ENCODE measurements at regions not wholly inside any gene's neighbourhood (a gene's known extent, or its start where the extent isn't known, plus 50 kb on each side); places are given as distances from the start of the nearest gene placed in this dataset.

DNA sequence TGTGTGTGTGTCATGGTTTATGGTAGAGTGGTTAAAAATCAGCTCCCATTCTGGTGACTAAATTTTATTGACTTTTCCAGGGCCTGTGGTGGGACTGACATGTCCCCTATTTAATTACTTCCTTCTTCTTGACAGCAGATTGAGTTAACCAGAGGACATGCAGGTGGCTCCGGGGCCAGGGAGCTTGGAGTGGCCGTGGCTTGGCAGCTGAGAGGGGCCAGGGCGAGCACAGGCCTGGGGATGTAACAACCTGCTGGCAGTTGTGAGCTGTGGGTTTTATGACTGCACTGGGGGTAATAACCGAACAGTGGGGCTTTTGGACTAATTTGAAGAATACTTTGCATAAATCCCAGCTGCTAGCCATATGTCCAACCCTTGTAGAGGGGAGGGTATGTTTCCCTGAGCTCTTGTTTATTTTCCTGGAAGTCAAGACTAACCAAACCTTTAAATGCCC, 186.0 kb downstream of the MID1IP1 start:
- DNase-seq (ENCODE audit: low read depth), result no peak

DNA sequence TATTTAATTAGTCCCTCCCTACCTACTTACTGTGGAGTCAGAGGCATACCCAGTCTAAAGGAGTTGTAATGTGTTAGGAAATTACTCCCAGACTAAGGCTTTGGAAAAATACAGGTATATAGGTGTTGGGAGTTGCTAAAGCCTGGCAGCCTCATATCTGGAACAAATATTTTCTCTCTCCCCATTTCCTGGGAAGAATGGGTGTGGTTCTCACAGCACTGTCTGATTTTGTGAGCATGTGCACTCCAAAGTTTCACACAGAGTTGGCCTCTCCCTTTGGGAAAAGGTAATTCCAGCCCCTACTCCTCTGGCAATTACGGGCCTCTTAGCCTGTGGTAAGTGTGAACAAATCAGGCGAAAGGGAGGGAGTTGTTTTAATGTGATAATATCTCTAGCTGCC, 187.0 kb downstream of the MID1IP1 start:
- H3K4me3 ChIP-seq (ENCODE audit: low read depth, low read length), result no peak overlapping the region
- TF ChIP-seq, protein P1, sequence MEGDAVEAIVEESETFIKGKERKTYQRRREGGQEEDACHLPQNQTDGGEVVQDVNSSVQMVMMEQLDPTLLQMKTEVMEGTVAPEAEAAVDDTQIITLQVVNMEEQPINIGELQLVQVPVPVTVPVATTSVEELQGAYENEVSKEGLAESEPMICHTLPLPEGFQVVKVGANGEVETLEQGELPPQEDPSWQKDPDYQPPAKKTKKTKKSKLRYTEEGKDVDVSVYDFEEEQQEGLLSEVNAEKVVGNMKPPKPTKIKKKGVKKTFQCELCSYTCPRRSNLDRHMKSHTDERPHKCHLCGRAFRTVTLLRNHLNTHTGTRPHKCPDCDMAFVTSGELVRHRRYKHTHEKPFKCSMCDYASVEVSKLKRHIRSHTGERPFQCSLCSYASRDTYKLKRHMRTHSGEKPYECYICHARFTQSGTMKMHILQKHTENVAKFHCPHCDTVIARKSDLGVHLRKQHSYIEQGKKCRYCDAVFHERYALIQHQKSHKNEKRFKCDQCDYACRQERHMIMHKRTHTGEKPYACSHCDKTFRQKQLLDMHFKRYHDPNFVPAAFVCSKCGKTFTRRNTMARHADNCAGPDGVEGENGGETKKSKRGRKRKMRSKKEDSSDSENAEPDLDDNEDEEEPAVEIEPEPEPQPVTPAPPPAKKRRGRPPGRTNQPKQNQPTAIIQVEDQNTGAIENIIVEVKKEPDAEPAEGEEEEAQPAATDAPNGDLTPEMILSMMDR (IDR thresholded peaks at IDR 0.05; ENCODE audit: low read depth, low read length, missing control alignments), result no peak
- no peak for DNase-seq (ENCODE audit: low read depth)
- in situ Hi-C loops (cut with HindIII; ENCODE audit: low sequenced_read_pairs), result no loop called here

More for the DNA sequence above, 186.0 kb downstream of the MID1IP1 start:
- in situ Hi-C loops (cut with HindIII; ENCODE audit: low sequenced_read_pairs), result no loop called here
- no peak overlapping the region for H3K4me3 ChIP-seq (ENCODE audit: low read depth, low read length)
- TF ChIP-seq, protein P1 (IDR thresholded peaks at IDR 0.05; ENCODE audit: low read depth, low read length, missing control alignments), result no peak

DNA sequence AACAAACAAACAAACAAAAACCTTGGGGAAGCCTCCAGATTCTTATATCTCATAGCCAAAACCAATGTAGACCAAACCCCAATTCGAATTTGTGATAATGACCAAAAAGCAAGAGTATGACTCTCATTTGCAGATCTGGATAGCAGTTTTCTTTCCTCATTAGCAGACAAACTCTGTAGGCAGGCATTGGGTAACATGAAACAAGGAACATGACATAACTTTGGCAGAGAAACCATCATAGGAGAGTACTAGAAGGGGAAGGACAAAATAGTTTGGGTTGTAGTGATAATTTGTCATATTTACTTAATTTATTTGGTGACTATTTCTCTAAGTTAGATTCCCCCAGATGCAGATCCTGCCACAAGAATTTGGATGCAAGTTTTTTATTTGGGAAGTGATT, 187.8 kb downstream of the MID1IP1 start:
- H3K4me3 ChIP-seq (ENCODE audit: low read depth, low read length), result no peak overlapping the region
- in situ Hi-C loops (cut with HindIII; ENCODE audit: low sequenced_read_pairs), result no loop called here
- no peak for DNase-seq (ENCODE audit: low read depth)
- TF ChIP-seq, protein P1 (IDR thresholded peaks at IDR 0.05; ENCODE audit: low read depth, low read length, missing control alignments), result no peak

DNA sequence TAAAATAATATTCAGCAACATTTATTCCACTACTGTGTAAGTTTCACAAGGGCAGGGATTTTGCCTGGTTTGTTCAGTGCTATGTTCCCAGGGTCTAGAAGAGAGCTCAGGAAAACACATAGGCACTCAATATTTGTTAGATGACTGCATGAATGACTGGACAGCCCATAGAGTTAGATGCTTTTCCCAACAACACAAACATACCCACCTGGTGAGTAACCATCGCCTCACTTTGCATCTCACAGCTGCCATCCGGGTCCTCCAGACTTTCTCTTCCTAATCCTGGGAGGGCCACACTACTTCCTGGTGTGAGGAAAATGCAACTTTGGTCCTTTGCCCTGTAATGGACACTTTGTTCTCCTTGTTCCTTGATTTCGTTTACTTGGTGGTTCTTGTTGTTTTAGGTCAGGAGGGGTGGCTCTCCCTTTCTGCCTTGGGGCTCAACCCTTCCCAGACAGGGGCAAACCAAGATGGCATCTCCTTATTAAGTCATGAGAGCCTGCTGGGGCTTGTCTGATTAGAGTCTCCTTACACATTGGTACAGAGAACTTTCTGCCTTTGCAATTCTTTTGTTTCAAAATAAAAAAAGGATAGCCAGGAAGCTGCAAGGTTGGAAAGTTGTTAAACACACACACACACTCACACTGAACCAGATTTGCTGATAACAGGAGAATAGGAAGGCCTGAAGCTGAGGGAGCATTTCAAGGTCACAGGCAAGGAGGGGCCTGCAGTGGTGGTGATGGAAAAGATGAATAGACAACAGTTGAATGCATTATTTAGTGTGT, 190.6 kb downstream of the MID1IP1 start:
- H3K4me3 ChIP-seq (ENCODE audit: low read depth, low read length), result no peak overlapping the region
- TF ChIP-seq, protein P1 (IDR thresholded peaks at IDR 0.05; ENCODE audit: low read depth, low read length, missing control alignments), result no peak
- in situ Hi-C loops (cut with HindIII; ENCODE audit: low sequenced_read_pairs), result no loop called here
- no peak for DNase-seq (ENCODE audit: low read depth)

DNA sequence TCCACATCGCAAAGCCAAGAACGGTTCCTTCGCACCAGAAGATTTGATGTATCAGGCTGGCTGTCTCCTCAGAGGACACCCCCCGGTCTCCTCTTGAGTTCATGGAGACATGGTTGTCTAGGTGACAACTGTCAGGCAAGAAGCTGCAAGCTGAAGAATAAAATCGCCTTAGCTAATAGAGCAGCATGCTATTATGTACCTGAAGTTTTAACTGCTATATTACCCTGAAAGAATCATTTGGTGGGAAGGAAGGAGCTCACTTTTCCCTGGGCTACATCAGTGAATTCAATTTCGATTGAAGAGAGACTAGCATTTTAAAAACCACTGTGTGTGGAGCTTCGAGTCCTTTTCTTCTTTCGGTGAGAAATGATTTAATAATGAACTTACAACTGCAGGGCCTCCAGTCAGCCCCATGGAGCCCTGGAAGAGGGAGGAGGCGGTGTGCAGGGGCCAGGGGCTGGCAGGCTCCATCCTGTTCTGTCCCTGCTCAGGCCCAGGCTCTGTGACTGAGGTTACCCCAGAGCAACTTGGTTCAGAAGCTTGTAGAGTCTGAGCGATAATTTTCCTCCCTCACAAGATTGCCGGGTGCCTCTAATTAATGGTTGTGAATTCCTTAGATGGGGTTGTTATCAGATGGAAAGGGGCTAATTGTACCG, 191.3 kb downstream of the MID1IP1 start:
- no peak for DNase-seq (ENCODE audit: low read depth)
- TF ChIP-seq, protein P1 (IDR thresholded peaks at IDR 0.05; ENCODE audit: low read depth, low read length, missing control alignments), result no peak
- in situ Hi-C loops (cut with HindIII; ENCODE audit: low sequenced_read_pairs), result no loop called here
- H3K4me3 ChIP-seq (ENCODE audit: low read depth, low read length), result no peak overlapping the region

DNA sequence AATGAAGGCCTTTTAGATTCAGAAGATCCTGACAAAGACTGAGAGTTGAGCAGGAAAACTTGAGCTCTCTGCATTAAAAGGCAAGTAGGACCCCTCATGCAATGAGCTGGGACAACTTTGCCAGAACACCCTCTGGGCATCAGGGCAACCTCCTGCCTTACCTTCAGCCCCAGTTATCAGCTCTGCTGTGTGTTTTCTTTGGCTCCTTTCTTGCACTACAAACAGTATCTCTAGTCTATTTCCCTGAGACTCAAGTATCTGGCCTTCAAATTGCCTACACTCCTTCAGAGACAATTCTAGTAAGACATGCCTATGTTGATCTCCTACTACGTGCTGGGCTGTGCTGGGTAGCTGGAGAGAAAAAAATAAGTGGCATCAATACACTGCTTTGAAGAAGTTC, 192.2 kb downstream of the MID1IP1 start:
- no peak overlapping the region for H3K4me3 ChIP-seq (ENCODE audit: low read depth, low read length)
- TF ChIP-seq, protein P1 (IDR thresholded peaks at IDR 0.05; ENCODE audit: low read depth, low read length, missing control alignments), result no peak
- in situ Hi-C loops (cut with HindIII; ENCODE audit: low sequenced_read_pairs), result no loop called here
- DNase-seq (ENCODE audit: low read depth), result no peak
